Mesothelial cell of epicardium (in vitro differentiated cells): ENCODE measurements at regions not wholly inside any gene's neighbourhood (a gene's known extent, or its start where the extent isn't known, plus 50 kb on each side); places are given as distances from the start of the nearest gene placed in this dataset.

Experiments
- DNase-seq, 2 experiments: peaks; one replicate each; pipeline ENCODE4 v3.0.0; 2021; ENCODE audit warnings: low spot score in 2 of 2; ENCODE audit not compliant: unreplicated experiment in 2 of 2
- H3K27ac Mint-ChIP-seq: 2 replicates; pipeline ENCODE4 v1.8.0; 2021; ENCODE audit warnings: mixed read lengths
- H3K27me3 Mint-ChIP-seq: 2 replicates; pipeline ENCODE4 v1.8.0; 2021; ENCODE audit warnings: low read depth, mixed read lengths
- H3K36me3 Mint-ChIP-seq: 2 replicates; pipeline ENCODE4 v1.8.0; 2021; ENCODE audit warnings: mixed read lengths
- H3K4me1 Mint-ChIP-seq: 2 replicates; pipeline ENCODE4 v1.8.0; 2021; ENCODE audit warnings: mixed read lengths
- H3K4me3 Mint-ChIP-seq: 2 replicates; pipeline ENCODE4 v1.8.0; 2021; ENCODE audit warnings: mild to moderate bottlenecking, moderate library complexity, mixed read lengths
- H3K9me3 Mint-ChIP-seq: 2 replicates; pipeline ENCODE4 v1.8.0; 2021; ENCODE audit warnings: mixed read lengths
- TF ChIP-seq, protein P1 (sequence below): fragments of 200-600 bp; sonication (generic); IDR thresholded peaks from one replicate; pipeline ENCODE4 v1.5.0; 2021; ENCODE audit warnings: antibody characterized with exemption; ENCODE audit not compliant: unreplicated experiment

DNA sequence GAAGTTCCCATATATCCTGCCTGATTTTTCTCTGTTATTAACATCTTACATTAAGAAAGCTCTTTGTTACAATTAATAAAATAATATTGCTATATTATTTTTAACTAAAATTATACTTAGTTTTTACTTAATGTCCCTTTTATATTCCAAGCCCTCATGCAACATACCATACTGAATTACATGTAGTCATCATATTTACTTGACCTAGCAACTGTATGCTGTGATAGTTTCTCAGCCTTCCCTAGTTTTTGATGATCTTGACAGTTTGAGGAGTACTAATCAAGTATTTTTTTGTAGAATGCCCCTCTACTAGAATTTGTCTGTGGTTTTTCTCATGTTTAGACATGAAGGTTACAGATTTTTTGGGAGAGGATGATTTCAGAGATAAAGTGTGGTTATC is 1503.8 kb upstream of the PABPC4L start:
- no peaks in the 10 kb centered on the region for H3K36me3 Mint-ChIP-seq
- H3K9me3 Mint-ChIP-seq: no peaks in the 10 kb centered on the region
- no peaks in the 10 kb centered on the region for H3K27me3 Mint-ChIP-seq
- no peak for DNase-seq
- TF ChIP-seq, protein P1, sequence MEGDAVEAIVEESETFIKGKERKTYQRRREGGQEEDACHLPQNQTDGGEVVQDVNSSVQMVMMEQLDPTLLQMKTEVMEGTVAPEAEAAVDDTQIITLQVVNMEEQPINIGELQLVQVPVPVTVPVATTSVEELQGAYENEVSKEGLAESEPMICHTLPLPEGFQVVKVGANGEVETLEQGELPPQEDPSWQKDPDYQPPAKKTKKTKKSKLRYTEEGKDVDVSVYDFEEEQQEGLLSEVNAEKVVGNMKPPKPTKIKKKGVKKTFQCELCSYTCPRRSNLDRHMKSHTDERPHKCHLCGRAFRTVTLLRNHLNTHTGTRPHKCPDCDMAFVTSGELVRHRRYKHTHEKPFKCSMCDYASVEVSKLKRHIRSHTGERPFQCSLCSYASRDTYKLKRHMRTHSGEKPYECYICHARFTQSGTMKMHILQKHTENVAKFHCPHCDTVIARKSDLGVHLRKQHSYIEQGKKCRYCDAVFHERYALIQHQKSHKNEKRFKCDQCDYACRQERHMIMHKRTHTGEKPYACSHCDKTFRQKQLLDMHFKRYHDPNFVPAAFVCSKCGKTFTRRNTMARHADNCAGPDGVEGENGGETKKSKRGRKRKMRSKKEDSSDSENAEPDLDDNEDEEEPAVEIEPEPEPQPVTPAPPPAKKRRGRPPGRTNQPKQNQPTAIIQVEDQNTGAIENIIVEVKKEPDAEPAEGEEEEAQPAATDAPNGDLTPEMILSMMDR: no peak
- no peak overlapping the region for H3K27ac Mint-ChIP-seq
- no peak overlapping the region for H3K4me3 Mint-ChIP-seq
- H3K4me1 Mint-ChIP-seq: no peaks in the 10 kb centered on the region

GRCh38 chr4:135694066-135694465 is 1492.5 kb upstream of the PABPC4L start:
- H3K4me3 Mint-ChIP-seq: no peak overlapping the region
- H3K4me1 Mint-ChIP-seq: no peaks in the 10 kb centered on the region
- peaks cover 12% of the 10 kb centered on the region for H3K9me3 Mint-ChIP-seq
- no peaks in the 10 kb centered on the region for H3K27me3 Mint-ChIP-seq
- H3K27ac Mint-ChIP-seq: no peak overlapping the region
- DNase-seq: no peak
- H3K36me3 Mint-ChIP-seq: no peaks in the 10 kb centered on the region
- TF ChIP-seq, protein P1: no peak

GRCh38 chr4:135684001-135684400 is 1482.4 kb upstream of the PABPC4L start:
- H3K9me3 Mint-ChIP-seq: peaks cover 15% of the 10 kb centered on the region
- no peaks in the 10 kb centered on the region for H3K4me1 Mint-ChIP-seq
- TF ChIP-seq, protein P1: no peak
- H3K4me3 Mint-ChIP-seq: no peak overlapping the region
- H3K36me3 Mint-ChIP-seq: no peaks in the 10 kb centered on the region
- H3K27me3 Mint-ChIP-seq: no peaks in the 10 kb centered on the region
- DNase-seq: no peak
- H3K27ac Mint-ChIP-seq: no peak overlapping the region

GRCh38 chr4:135672202-135672601 is 1470.6 kb upstream of the PABPC4L start:
- no peaks in the 10 kb centered on the region for H3K36me3 Mint-ChIP-seq
- no peaks in the 10 kb centered on the region for H3K9me3 Mint-ChIP-seq
- no peak for DNase-seq
- no peaks in the 10 kb centered on the region for H3K4me1 Mint-ChIP-seq
- H3K4me3 Mint-ChIP-seq: no peak overlapping the region
- TF ChIP-seq, protein P1: no peak
- no peak overlapping the region for H3K27ac Mint-ChIP-seq
- H3K27me3 Mint-ChIP-seq: no peaks in the 10 kb centered on the region

DNA sequence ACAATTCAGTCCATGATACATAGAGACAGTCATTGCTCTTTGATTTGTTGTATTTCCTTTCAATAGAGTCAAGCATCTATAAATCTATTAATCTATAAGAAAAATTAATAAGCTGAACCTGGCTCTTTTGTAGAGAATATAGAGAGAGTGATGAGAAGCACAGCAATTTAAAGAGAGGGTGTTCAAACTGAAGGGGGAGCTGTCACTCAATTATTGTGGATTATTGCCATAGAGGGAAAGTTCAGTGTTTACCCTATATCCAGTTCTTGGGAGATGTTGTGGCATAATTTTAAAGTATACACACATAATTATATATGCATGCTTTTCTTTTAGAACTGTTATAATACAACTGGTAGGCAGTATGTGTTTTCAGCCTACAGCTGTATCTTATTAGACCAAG is 1469.0 kb upstream of the PABPC4L start:
- H3K36me3 Mint-ChIP-seq: no peaks in the 10 kb centered on the region
- H3K4me3 Mint-ChIP-seq: no peak overlapping the region
- no peaks in the 10 kb centered on the region for H3K27me3 Mint-ChIP-seq
- TF ChIP-seq, protein P1: no peak
- H3K9me3 Mint-ChIP-seq: no peaks in the 10 kb centered on the region
- DNase-seq: no peak
- no peak overlapping the region for H3K27ac Mint-ChIP-seq
- H3K4me1 Mint-ChIP-seq: no peaks in the 10 kb centered on the region
